ENCODE measurements at regions not wholly inside any gene's neighbourhood (a gene's known extent, or its start where the extent isn't known, plus 50 kb on each side); places are given as distances from the start of the nearest gene placed in this dataset.

DNA sequence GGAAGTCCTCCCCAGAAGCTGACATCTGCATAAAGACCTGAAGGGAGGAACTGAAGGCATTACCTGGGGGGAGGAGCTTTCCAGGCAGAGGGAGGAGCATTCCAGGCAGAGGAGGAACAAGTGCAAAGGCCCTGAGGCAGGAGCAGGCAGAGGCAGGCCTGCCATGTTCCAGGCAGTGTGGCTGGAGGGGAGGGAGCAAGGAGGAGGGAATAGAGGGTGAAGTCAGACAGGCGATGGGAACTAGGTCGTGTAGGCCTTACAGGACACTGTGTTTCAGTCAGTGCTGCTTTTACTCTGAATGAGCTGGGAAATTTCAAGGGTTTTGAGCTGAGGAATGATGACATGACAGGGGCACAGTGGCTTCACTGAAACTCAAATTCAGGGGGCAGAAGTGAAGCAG is 292.7 kb downstream of the BCOR start:
- no peak overlapping the region for H3K4me3 ChIP-seq (ENCODE audit: low read length)
- no peaks in the 10 kb centered on the region for H3K4me1 ChIP-seq (ENCODE audit: low read length)
- H3K4me2 ChIP-seq (ENCODE audit: low read depth, low read length, poor library complexity, severe bottlenecking) = no peak overlapping the region
- H3K9ac ChIP-seq (ENCODE audit: low read length) = no peak overlapping the region
- H3K27ac ChIP-seq (ENCODE audit: low read length) = no peak overlapping the region
- no peaks in the 10 kb centered on the region for H3K9me3 ChIP-seq (ENCODE audit: low read length)
- no peaks in the 10 kb centered on the region for H3K9me2 ChIP-seq (replicated peaks; ENCODE audit: insufficient read depth, low read length)
- no peaks in the 10 kb centered on the region for H3K79me2 ChIP-seq (ENCODE audit: low read length)
- H2AFZ ChIP-seq (ENCODE audit: low read length) = no peak overlapping the region
- no peaks in the 10 kb centered on the region for H3K27me3 ChIP-seq (ENCODE audit: low read length)
- no peaks in the 10 kb centered on the region for H4K20me1 ChIP-seq (ENCODE audit: insufficient read depth, low read depth, low read length)
- no peak for DNase-seq
- no peaks in the 10 kb centered on the region for H3K36me3 ChIP-seq (ENCODE audit: insufficient read depth, low read length)

DNA sequence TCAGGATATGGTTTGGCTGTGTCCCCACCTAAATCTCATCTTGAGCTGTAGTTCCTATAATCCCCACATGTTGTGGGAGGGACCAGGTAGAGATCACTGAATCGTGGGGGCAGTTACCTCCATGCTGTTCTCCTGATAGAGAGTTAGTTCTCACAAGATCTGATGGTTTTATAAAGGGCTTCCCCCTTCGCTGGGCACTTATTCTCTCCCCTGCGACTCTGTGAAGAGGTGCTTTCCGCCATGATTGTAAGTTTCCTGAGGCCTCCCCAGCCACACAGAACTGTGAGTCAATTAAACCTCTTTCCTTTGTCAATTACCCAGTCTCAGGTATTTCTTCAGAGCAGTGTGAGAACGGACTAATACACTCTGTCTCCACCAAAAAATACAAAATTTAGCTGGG is 291.9 kb downstream of the BCOR start:
- H3K9ac ChIP-seq (ENCODE audit: low read length) = no peak overlapping the region
- no peaks in the 10 kb centered on the region for H3K4me1 ChIP-seq (ENCODE audit: low read length)
- no peaks in the 10 kb centered on the region for H3K9me3 ChIP-seq (ENCODE audit: low read length)
- DNase-seq = no peak
- no peaks in the 10 kb centered on the region for H3K79me2 ChIP-seq (ENCODE audit: low read length)
- no peaks in the 10 kb centered on the region for H3K9me2 ChIP-seq (replicated peaks; ENCODE audit: insufficient read depth, low read length)
- H3K4me3 ChIP-seq (ENCODE audit: low read length) = no peak overlapping the region
- H3K27me3 ChIP-seq (ENCODE audit: low read length) = no peaks in the 10 kb centered on the region
- no peak overlapping the region for H3K4me2 ChIP-seq (ENCODE audit: low read depth, low read length, poor library complexity, severe bottlenecking)
- no peak overlapping the region for H3K27ac ChIP-seq (ENCODE audit: low read length)
- no peaks in the 10 kb centered on the region for H3K36me3 ChIP-seq (ENCODE audit: insufficient read depth, low read length)
- no peak overlapping the region for H2AFZ ChIP-seq (ENCODE audit: low read length)
- H4K20me1 ChIP-seq (ENCODE audit: insufficient read depth, low read depth, low read length) = no peaks in the 10 kb centered on the region

DNA sequence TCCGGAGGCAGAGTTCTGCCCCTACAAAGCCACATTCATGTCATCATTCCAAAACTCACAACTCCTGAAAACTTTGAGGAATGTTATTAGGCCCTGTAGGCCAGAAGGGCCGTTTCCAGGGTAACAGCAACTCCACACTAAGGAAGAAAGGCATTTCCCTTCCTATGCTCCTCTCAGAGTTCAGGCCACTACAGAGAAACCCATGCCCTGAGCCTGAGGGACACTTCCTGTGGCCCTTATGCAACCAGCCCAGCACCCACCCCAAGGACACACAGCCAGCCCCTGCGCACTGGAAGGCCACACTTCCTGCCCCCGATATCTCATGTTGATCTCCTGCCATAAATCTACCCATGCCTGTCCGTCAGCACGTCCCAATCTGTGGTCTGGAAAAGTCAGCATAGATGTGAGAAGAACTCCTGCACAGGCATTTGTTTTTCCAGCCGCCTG is 289.3 kb downstream of the BCOR start:
- no peak overlapping the region for H3K4me2 ChIP-seq (ENCODE audit: low read depth, low read length, poor library complexity, severe bottlenecking)
- no peaks in the 10 kb centered on the region for H3K79me2 ChIP-seq (ENCODE audit: low read length)
- no peak overlapping the region for H3K27ac ChIP-seq (ENCODE audit: low read length)
- H4K20me1 ChIP-seq (ENCODE audit: insufficient read depth, low read depth, low read length) = no peaks in the 10 kb centered on the region
- no peak overlapping the region for H3K4me3 ChIP-seq (ENCODE audit: low read length)
- H3K9me2 ChIP-seq (replicated peaks; ENCODE audit: insufficient read depth, low read length) = no peaks in the 10 kb centered on the region
- H3K9me3 ChIP-seq (ENCODE audit: low read length) = no peaks in the 10 kb centered on the region
- no peak for DNase-seq
- no peaks in the 10 kb centered on the region for H3K27me3 ChIP-seq (ENCODE audit: low read length)
- no peak overlapping the region for H3K9ac ChIP-seq (ENCODE audit: low read length)
- no peaks in the 10 kb centered on the region for H3K4me1 ChIP-seq (ENCODE audit: low read length)
- H2AFZ ChIP-seq (ENCODE audit: low read length) = no peak overlapping the region
- no peaks in the 10 kb centered on the region for H3K36me3 ChIP-seq (ENCODE audit: insufficient read depth, low read length)

DNA sequence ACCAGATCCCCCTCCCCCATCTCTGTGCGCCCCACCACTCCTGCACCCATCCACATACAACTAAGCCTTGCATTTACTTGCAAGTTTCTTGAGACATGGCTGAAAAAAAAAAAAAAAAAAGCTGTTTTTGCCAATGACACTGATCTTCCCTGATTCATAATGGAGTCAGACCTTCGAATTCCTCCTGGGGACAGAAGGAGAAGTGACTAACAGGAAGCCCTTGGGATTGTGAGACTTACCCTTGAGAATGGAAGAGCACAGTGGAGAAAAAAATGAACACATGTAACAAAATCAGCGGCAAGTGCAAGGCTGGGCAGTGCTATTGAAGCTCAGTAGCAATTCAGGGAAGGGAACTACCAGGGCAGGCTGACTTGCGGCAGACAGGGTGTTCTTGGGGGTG is 288.4 kb downstream of the BCOR start:
- no peaks in the 10 kb centered on the region for H3K36me3 ChIP-seq (ENCODE audit: insufficient read depth, low read length)
- no peak overlapping the region for H3K27ac ChIP-seq (ENCODE audit: low read length)
- no peak overlapping the region for H3K9ac ChIP-seq (ENCODE audit: low read length)
- no peak overlapping the region for H3K4me2 ChIP-seq (ENCODE audit: low read depth, low read length, poor library complexity, severe bottlenecking)
- H3K9me2 ChIP-seq (replicated peaks; ENCODE audit: insufficient read depth, low read length) = no peaks in the 10 kb centered on the region
- no peaks in the 10 kb centered on the region for H3K27me3 ChIP-seq (ENCODE audit: low read length)
- no peaks in the 10 kb centered on the region for H3K4me1 ChIP-seq (ENCODE audit: low read length)
- H4K20me1 ChIP-seq (ENCODE audit: insufficient read depth, low read depth, low read length) = no peaks in the 10 kb centered on the region
- no peak overlapping the region for H2AFZ ChIP-seq (ENCODE audit: low read length)
- no peaks in the 10 kb centered on the region for H3K79me2 ChIP-seq (ENCODE audit: low read length)
- DNase-seq = no peak
- no peaks in the 10 kb centered on the region for H3K9me3 ChIP-seq (ENCODE audit: low read length)
- H3K4me3 ChIP-seq (ENCODE audit: low read length) = no peak overlapping the region

DNA sequence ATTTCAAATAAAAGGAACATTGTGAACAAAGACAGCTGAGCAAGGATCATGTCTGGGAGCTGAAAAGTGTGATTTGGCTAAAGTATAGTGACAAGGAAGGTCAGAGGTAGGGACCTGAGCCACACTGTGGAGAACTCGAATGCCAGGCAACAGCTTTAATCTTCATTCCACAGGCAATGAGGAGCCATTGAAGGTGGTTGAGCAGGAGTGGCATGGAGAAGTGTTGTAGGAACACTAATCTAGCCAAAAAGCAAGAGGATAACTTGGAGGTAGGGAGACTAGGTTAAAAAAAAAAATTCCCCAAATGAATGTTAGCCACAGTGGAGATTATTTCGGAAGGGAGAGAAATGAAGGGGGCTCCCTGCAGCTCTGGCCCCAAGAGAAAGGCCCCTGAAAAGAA is 286.9 kb downstream of the BCOR start:
- Histone ChIP-seq H3K27ac (ENCODE audit: low read length) (no peak overlapping the region), H2AFZ (ENCODE audit: low read length) (no peak overlapping the region), H3K9me3 (ENCODE audit: low read length) (no peaks in the 10 kb centered on the region), H3K4me2 (ENCODE audit: low read depth, low read length, poor library complexity, severe bottlenecking) (no peak overlapping the region), H3K9me2 (replicated peaks; ENCODE audit: insufficient read depth, low read length) (no peaks in the 10 kb centered on the region), H3K27me3 (ENCODE audit: low read length) (no peaks in the 10 kb centered on the region), H3K9ac (ENCODE audit: low read length) (no peak overlapping the region), H3K4me3 (ENCODE audit: low read length) (no peak overlapping the region), H4K20me1 (ENCODE audit: insufficient read depth, low read depth, low read length) (no peaks in the 10 kb centered on the region), H3K4me1 (ENCODE audit: low read length) (peaks cover 8% of the 10 kb centered on the region), H3K79me2 (ENCODE audit: low read length) (no peaks in the 10 kb centered on the region), H3K36me3 (ENCODE audit: insufficient read depth, low read length) (no peaks in the 10 kb centered on the region)
- DNase-seq = no peak

DNA sequence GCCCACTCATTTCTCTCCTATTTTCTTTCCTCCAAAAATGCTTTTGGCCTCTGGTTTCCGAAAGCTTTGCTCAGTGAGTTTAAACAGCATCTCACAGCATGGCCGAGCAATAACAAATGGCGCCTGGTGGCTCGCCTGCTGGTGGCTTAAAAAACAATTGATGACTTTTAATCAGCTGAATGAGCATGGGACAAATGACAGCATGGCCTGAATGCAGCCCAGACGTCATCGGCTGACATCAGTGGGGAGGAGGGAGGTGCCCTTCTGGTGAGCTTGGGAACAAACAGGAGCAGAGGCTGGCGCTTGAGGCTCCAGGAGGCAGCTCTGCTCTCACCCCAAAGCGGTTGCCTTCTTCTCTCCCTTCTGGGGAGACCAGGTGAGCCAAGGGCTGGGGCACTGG is 286.4 kb downstream of the BCOR start:
- H3K4me2 ChIP-seq (ENCODE audit: low read depth, low read length, poor library complexity, severe bottlenecking) = no peak overlapping the region
- H3K9me3 ChIP-seq (ENCODE audit: low read length) = no peaks in the 10 kb centered on the region
- no peak overlapping the region for H3K4me3 ChIP-seq (ENCODE audit: low read length)
- H3K79me2 ChIP-seq (ENCODE audit: low read length) = no peaks in the 10 kb centered on the region
- no peak overlapping the region for H2AFZ ChIP-seq (ENCODE audit: low read length)
- no peak for DNase-seq
- no peaks in the 10 kb centered on the region for H3K9me2 ChIP-seq (replicated peaks; ENCODE audit: insufficient read depth, low read length)
- no peak overlapping the region for H3K9ac ChIP-seq (ENCODE audit: low read length)
- H4K20me1 ChIP-seq (ENCODE audit: insufficient read depth, low read depth, low read length) = no peaks in the 10 kb centered on the region
- no peak overlapping the region for H3K27ac ChIP-seq (ENCODE audit: low read length)
- no peaks in the 10 kb centered on the region for H3K27me3 ChIP-seq (ENCODE audit: low read length)
- peaks cover 8% of the 10 kb centered on the region for H3K4me1 ChIP-seq (ENCODE audit: low read length)
- H3K36me3 ChIP-seq (ENCODE audit: insufficient read depth, low read length) = no peaks in the 10 kb centered on the region

DNA sequence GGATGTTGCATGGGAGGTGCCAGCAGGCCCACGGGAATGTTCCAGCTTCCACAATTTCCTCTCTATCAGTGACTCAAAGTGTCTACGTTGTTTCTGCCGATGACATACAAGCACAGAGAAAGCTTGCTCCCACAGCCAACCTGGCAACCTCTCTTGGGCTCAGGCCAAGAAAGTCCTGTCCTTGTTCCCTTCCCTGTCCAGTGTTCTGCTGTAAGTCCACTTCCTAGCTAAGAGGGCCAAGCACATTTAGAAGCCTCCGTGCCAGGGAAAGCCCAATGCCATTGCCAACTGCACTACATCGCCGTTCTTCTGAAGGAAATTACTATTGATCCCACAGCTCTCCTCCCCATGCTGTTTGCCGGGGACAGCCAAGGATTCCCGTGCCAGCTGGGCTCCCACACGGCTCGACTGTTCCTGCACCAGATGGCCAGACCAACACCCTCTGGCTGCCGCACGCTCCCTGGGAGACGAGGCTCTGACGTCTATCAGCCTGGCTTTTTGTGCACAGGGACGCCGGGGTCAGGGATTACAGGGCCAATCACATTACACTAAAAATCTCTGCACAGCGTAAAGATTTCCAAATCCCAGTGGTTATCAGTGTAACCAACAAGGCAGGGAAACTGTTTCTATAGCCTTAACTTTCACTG is 284.0 kb downstream of the BCOR start:
- no peak overlapping the region for H2AFZ ChIP-seq (ENCODE audit: low read length)

DNA sequence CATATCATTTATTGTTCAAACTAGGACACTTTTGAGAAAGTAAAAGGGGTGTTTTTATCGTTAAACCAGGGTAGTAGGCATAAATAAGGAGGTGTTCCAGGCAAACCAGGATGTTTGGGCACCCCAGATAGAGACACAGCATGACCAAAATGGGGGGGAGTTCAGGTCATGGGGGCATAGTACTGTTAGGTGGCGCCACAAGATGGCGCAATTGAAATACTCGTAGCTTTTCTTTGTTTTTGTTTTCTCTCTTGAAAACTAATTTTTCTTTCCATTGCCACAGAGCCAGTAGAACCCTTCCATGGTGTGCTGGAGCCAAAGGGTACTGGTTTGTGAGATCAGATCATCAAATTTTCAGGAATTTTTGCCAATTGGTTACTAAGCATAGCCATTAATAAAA is 283.4 kb downstream of the BCOR start:
- no peaks in the 10 kb centered on the region for H3K9me3 ChIP-seq (ENCODE audit: low read length)
- no peak overlapping the region for H2AFZ ChIP-seq (ENCODE audit: low read length)
- H3K9me2 ChIP-seq (replicated peaks; ENCODE audit: insufficient read depth, low read length) = no peaks in the 10 kb centered on the region
- no peaks in the 10 kb centered on the region for H3K27me3 ChIP-seq (ENCODE audit: low read length)
- H3K4me1 ChIP-seq (ENCODE audit: low read length) = peaks cover 8% of the 10 kb centered on the region
- no peaks in the 10 kb centered on the region for H3K79me2 ChIP-seq (ENCODE audit: low read length)
- no peaks in the 10 kb centered on the region for H4K20me1 ChIP-seq (ENCODE audit: insufficient read depth, low read depth, low read length)
- no peaks in the 10 kb centered on the region for H3K36me3 ChIP-seq (ENCODE audit: insufficient read depth, low read length)
- no peak overlapping the region for H3K4me3 ChIP-seq (ENCODE audit: low read length)
- peak; percentile 72 for DNase-seq
- H3K27ac ChIP-seq (ENCODE audit: low read length) = no peak overlapping the region
- H3K4me2 ChIP-seq (ENCODE audit: low read depth, low read length, poor library complexity, severe bottlenecking) = no peak overlapping the region
- no peak overlapping the region for H3K9ac ChIP-seq (ENCODE audit: low read length)

More for the DNA sequence above, 284.0 kb downstream of the BCOR start:
- H3K79me2 ChIP-seq (ENCODE audit: low read length) = no peaks in the 10 kb centered on the region
- H3K36me3 ChIP-seq (ENCODE audit: insufficient read depth, low read length) = no peaks in the 10 kb centered on the region
- H3K27me3 ChIP-seq (ENCODE audit: low read length) = no peaks in the 10 kb centered on the region
- H3K4me3 ChIP-seq (ENCODE audit: low read length) = no peak overlapping the region
- H3K4me2 ChIP-seq (ENCODE audit: low read depth, low read length, poor library complexity, severe bottlenecking) = no peak overlapping the region
- H3K9ac ChIP-seq (ENCODE audit: low read length) = no peak overlapping the region
- no peak for DNase-seq
- H4K20me1 ChIP-seq (ENCODE audit: insufficient read depth, low read depth, low read length) = no peaks in the 10 kb centered on the region
- H3K4me1 ChIP-seq (ENCODE audit: low read length) = peaks cover 8% of the 10 kb centered on the region
- H3K9me3 ChIP-seq (ENCODE audit: low read length) = no peaks in the 10 kb centered on the region
- no peak overlapping the region for H3K27ac ChIP-seq (ENCODE audit: low read length)
- H3K9me2 ChIP-seq (replicated peaks; ENCODE audit: insufficient read depth, low read length) = no peaks in the 10 kb centered on the region

DNA sequence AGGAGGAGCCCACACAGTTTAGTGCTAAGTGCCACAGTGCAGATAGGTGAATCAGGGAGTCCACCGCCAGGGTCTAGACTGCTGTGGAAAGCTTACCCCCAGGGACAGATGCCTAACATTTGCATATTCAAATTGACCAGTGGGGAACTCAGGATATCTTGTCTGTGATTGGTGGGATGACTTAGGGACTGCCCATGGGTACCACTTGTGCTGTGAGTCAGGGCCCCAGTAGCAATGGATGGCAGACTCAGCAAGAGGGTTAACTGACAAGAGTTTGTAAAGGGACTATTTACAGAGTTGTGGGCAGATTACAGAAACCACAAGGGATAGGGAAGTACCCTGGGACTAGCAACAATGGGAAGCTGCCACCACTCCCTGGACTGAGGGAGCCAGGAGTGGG is 282.1 kb downstream of the BCOR start:
- no peak overlapping the region for H3K4me3 ChIP-seq (ENCODE audit: low read length)

More for the DNA sequence above, 282.1 kb downstream of the BCOR start:
- no peak overlapping the region for H2AFZ ChIP-seq (ENCODE audit: low read length)
- H3K9ac ChIP-seq (ENCODE audit: low read length) = no peak overlapping the region
- H3K36me3 ChIP-seq (ENCODE audit: insufficient read depth, low read length) = no peaks in the 10 kb centered on the region
- H3K27ac ChIP-seq (ENCODE audit: low read length) = no peak overlapping the region
- no peaks in the 10 kb centered on the region for H3K9me2 ChIP-seq (replicated peaks; ENCODE audit: insufficient read depth, low read length)
- no peaks in the 10 kb centered on the region for H4K20me1 ChIP-seq (ENCODE audit: insufficient read depth, low read depth, low read length)
- H3K4me2 ChIP-seq (ENCODE audit: low read depth, low read length, poor library complexity, severe bottlenecking) = no peak overlapping the region
- peaks cover 8% of the 10 kb centered on the region for H3K4me1 ChIP-seq (ENCODE audit: low read length)
- peak; percentile 64 for DNase-seq
- H3K27me3 ChIP-seq (ENCODE audit: low read length) = no peaks in the 10 kb centered on the region
- H3K79me2 ChIP-seq (ENCODE audit: low read length) = no peaks in the 10 kb centered on the region
- no peaks in the 10 kb centered on the region for H3K9me3 ChIP-seq (ENCODE audit: low read length)

Measured in Karpas-422 (cell line).